HG03521 (cell line): ENCODE measurements at regions not wholly inside any gene's neighbourhood (a gene's known extent, or its start where the extent isn't known, plus 50 kb on each side); places are given as distances from the start of the nearest gene placed in this dataset.
A peak's percentile ranks its signal among the peaks of the same experiment; 100 is the strongest.

ENCODE experiments used
- ATAC-seq: cut with Tn5 transposase; IDR thresholded peaks from one replicate; pipeline ENCODE4 v1.9.1; 2021; ENCODE audit warnings: mild to moderate bottlenecking, moderate library complexity; ENCODE audit not compliant: unreplicated experiment

GRCh38 chr3:101085752-101086151, 92.5 kb upstream of the ABI3BP start:
- no peak for ATAC-seq

DNA sequence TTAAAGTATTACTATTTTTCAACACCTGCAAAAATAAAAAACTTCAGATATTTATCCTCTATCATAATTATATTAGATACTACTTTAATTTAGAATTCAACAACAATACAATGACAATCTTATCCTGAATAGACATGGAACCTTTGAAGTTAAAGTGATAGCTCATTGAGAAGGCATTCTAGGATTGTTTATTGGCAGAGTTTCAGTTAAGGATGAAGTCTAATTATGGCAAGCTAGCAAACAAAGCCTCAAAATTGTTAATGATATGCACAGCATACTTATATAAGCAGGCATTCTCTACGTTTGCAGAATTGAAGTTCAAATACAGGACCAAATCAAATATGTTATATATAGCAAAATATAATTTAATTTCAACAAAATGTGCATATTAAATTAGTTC, 91.2 kb upstream of the ABI3BP start:
- ATAC-seq = no peak

DNA sequence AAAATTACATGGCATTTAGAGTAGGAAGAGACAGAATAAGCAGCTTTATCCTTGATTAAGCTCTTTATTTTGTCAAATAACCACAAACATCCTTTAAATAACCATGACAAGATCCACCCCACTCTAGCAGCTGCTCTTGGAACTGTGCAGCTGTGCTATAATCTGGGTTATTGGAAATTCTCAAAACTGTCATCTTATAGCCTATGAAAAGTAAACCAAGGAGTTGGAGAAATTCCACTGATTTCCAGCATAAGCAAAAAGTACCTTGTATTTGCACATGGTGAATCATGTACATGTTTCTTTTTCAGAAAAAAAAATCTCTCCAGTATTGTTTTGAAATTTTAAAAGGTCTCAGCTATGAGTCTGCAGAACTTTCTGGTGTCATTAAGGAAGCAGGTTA, 88.8 kb upstream of the ABI3BP start:
- no peak for ATAC-seq

DNA sequence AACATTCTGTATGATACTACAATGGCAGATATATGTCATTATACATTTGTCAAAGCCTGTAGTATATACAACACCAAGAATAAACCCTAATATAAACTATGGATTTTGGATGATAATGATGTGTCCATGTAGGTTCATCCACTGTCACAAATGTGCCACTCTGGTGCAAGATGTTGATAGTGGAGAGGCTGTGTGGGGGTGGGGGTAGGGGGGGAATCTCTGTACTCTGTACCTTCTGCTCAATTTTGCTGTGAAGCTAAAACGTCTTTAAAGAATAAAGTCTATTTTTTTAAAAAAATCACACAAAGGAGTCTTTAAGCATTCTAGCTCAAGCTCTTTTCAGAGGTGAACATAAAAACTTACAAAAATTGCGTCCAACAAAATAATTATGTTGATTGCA, 88.2 kb upstream of the ABI3BP start:
- no peak for ATAC-seq

DNA sequence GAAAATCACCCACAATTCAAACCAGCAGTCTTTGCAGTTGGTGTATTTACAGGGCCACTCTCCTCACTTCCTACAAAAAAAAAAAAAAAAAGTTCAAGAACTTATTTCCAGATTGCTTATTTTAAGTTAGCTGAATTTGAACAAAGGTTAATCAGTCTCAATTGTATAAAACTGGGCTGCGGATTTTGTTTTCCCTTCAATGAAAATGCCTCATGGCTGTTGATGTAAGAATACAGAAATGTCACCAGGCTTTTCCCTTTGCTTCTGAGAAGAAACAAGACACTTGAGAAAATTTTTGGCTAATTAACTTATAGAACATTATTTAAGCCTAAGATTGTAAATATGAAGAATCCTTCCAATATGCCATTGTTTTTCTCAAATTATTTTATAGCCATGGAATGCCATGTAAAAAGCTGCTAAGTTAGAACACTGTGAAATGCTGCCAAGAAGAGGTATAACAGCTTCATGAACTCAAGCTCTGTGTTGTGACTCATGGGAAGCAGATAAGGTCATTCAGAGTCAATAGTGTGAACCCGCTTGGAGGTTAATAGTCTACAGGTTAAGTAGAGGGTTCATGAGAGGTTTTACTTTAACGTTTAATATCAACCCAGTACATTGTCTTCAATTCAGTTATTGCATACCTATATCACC, 84.3 kb upstream of the ABI3BP start:
- ATAC-seq = no peak

GRCh38 chr3:101074518-101074917, 81.3 kb upstream of the ABI3BP start:
- ATAC-seq = no peak

GRCh38 chr3:101072300-101072699, 79.1 kb upstream of the ABI3BP start:
- no peak for ATAC-seq

DNA sequence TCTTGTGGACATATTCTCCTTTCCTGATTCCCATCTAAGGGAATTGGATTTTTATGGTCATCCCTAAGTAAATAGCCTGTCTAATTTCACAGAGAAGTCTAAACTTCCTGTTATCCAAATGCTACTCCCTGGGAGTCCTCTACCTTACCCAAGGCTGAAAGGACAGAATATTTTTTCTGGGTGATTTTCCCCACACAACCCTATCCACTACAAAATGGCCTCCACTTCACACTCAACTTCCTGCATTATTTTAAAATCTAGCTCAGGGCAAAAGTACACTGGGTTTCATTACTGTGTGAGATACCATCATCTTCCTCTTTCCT, 77.5 kb upstream of the ABI3BP start:
- no peak for ATAC-seq

- peak; percentile 64 for ATAC-seq
These were observed 76.9 kb upstream of the ABI3BP start for GRCh38 chr3:101069901-101070798.

DNA sequence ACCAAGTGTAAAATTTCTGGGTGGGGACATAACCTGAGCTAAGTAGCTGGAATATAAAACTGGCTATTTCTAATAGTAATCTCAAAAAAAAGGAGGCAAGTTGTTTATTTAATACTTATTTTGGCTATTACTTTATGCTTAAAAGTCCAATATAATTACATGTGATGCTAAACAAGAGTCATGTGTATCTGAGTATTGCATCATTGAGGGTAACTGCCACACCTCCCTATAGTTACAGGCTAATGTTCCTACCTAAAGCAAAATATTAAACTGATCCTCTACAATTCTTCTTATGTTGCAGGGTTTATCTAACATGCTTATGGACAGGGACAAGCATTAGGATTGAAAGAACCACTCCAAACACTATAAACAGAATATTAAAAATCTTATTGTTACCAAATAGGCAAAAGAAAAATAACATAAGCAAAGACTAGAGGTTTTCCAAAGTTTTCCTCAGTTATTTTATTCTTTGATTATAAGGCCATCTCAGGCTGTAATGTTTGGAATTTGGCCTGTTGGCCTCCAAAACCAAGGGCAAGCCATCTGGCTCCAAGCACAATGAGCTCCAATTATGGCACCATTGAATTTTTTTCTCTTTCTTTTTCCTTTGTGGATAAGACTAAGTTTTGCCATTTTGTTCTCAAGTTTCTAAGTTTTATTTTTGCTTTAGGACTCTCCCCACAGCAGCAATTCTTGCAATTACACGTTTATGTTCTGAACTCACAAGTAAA, 75.8 kb upstream of the ABI3BP start:
- no peak for ATAC-seq

- ATAC-seq = no peak
These were observed 73.5 kb upstream of the ABI3BP start for GRCh38 chr3:101066711-101067129.

- no peak for ATAC-seq
These were observed 72.7 kb upstream of the ABI3BP start for GRCh38 chr3:101065962-101066361.

DNA sequence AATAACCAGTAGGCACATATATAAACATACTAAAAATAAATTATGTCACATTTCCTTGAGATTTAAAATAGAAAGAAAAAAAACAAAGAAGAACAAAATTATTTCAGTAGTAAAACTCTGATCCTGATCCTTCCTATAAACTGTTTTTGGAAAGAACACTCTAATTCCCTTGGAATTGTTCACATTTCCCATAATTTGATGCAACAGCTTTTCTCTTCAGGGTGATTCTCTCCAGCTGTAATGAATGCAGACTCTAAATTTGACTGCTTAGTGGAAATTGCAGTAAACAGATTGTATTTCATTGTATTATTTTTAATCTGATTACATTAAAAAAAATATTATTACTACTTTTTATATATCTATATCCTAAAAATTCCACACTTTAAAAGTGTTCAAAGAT, 70.2 kb upstream of the ABI3BP start:
- no peak for ATAC-seq

DNA sequence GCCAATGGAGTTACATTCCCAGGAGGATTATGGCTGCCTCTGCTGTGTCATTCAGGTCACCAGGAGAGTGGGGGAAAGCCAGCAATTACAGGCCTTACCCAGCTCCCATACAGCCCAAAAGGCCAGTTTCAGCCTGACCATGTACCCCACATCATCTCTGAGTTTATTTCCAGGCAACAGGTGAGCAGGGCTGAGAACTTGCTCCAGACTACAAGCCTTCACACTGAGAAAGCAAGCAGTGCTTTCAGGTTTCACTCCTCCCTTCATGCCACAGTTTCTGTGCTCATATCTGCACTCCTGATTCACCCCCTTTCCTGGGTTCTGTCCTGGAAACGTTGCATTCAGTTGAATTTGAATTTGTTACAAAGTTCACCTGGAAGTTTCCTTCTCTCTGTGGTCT, 68.1 kb upstream of the ABI3BP start:
- ATAC-seq = no peak

DNA sequence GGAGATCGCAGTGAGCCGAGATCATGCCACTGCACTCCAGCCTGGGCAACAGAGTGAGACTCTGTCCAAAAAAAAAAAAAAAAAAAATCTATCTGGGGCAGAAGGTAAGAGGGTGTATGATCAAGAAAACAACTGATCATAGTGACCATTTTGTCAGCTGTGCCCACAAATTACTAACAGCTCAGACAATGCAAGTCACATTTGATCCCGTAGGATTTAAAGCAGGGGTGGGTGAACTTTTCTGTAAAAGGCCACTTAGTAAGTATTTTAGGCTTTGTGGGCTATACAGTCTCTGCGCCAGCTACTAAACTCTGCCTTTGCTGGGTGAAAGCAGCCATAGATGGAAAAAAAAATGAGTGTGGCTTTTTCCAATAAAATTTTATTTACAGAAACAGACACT, 57.6 kb upstream of the ABI3BP start:
- no peak for ATAC-seq

DNA sequence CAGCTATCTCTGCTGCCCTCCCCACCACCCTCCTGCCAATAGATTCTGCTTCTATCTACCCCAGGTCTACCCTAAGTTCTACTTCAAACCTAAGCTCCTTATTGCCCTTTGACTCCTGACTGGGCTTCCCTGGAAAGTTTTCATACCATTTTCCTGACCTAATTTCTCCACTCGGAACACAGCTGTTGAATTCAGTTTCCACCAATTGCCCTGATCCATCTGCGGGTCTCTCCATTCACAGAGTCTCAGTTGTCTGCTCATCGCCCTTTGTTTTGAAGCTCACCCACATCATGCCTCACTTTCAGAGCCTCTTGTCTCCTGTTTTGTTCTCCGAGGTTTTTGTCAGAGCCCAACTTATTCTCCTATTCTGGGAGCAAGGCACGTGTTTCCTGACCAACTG, 56.8 kb upstream of the ABI3BP start:
- no peak for ATAC-seq

DNA sequence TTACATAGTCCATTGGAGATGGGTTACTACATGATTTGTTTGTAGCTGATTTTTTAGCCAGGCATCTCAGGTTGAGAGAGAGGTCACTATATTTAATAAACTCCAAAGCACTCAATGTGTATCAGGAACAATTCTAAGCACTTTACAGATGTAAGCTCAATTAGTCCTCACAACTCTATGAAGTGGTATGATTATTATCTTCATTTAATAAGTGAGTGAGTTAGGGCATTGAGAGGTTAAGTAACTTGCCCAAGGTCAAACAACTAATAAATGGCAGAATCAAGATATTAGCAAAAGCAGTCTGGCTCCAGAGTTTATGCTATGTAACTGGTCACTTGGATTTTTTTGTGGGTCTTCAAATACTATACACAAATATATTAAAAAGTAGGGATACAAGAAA, 56.3 kb upstream of the ABI3BP start:
- ATAC-seq = no peak

DNA sequence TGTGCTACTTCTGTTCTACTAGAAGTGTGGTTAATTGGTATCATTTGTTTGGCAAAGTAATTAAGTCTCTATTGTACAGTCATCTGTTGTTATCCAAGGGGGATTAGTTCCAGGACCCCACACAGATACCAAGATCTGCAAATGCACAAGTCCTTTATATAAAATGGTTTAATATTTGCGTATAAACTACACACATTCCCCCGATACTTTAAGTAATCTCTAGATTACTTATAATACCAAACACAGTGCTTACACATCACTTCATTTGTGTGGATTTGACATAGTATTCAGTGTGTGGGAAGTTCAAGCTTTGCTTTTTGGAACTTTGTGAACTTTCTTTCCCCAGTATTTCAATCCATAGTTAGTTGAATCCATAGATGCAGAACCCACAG, 50.5 kb upstream of the ABI3BP start:
- no peak for ATAC-seq

- ATAC-seq = no peak
These were observed 49.9 kb upstream of the ABI3BP start for GRCh38 chr3:101042996-101043686.
